Ovary (tissue), 7 donors: ENCODE measurements at regions not wholly inside any gene's neighbourhood (a gene's known extent, or its start where the extent isn't known, plus 50 kb on each side); places are given as distances from the start of the nearest gene placed in this dataset.

ENCODE experiments used
- DNase-seq, 5 donors: peaks; one replicate each; pipeline ENCODE4 v3.0.0-alpha.2; 2019 to 2020
- H3K27ac ChIP-seq, 2 donors: fragments of 200-600 bp; one replicate each; pipeline versions ENCODE4 v1.5.1 to v1.8.0; 2019 to 2022
- H3K27me3 ChIP-seq: fragments of 200-600 bp; one replicate; pipeline ENCODE4 v1.8.0; 2022
- H3K36me3 ChIP-seq: fragments of 200-600 bp; sonication (generic); one replicate; pipeline ENCODE4 v1.5.1; 2019
- H3K4me1 ChIP-seq: one replicate; pipeline ENCODE4 v1.8.1; 2013; ENCODE audit warnings: mild to moderate bottlenecking, moderate library complexity; ENCODE audit not compliant: insufficient read depth
- H3K4me3 ChIP-seq: fragments of 200-600 bp; sonication (generic); one replicate; pipeline ENCODE4 v1.5.1; 2017
- H3K9me3 ChIP-seq, 2 donors: fragments of 200-600 bp in 1 of 2; sonication (generic) in 1 of 2; one replicate each; pipeline versions ENCODE4 v1.5.1 to v1.8.1; 2013 to 2019; ENCODE audit warnings: mild to moderate bottlenecking in 1 of 2, moderate library complexity in 1 of 2
- CTCF ChIP-seq, 3 donors: fragments of 450-650 bp in 2 of 3; fragments of 200-600 bp in 1 of 3; IDR thresholded peaks; one replicate each; pipeline versions ENCODE4 v1.5.1 to v1.8.0; 2016 to 2022; ENCODE audit warnings: antibody characterized with exemption in 3 of 3, mild to moderate bottlenecking in 1 of 3
- EP300 ChIP-seq: sonication (generic); formaldehyde crosslinking; IDR thresholded peaks from one replicate; pipeline ENCODE4 v1.6.1; 2017; ENCODE audit warnings: antibody characterized with exemption
- POLR2A ChIP-seq: fragments of 450-650 bp; IDR thresholded peaks from one replicate; pipeline ENCODE4 v1.6.1; 2017; ENCODE audit warnings: antibody characterized with exemption, mild to moderate bottlenecking, moderate library complexity
- WGBS, 3 donors: extraction: QIAGEN DNeasy Blood & Tissue Kit in 1 of 3; methylation state at CpG; one replicate each; pipeline versions ENCODE4 v1.1.5 to v1.1.7; 2013 to 2017; 5-methylcytosine and 5-hydroxymethylcytosine counted together
- intact Hi-C, 4 donors: fragments of 100-400 bp; cut with DNase I; formaldehyde crosslinking; loops; one replicate each; pipeline versions ENCODE4 v1.11.0 to v1.15.1; 2022 to 2023
- donor health status: DM: no; HTN: no; CAD: no; lungs with moderate emphysema.
- donor health status: DM: no; HTN: no; CAD: no.
- donor health status: Bipolar disorder and iron deficiency.
- donor health status: DM: no; HTN: no; CAD: no.
- donor health status: DM: yes; HTN: yes; CAD: no.

DNA sequence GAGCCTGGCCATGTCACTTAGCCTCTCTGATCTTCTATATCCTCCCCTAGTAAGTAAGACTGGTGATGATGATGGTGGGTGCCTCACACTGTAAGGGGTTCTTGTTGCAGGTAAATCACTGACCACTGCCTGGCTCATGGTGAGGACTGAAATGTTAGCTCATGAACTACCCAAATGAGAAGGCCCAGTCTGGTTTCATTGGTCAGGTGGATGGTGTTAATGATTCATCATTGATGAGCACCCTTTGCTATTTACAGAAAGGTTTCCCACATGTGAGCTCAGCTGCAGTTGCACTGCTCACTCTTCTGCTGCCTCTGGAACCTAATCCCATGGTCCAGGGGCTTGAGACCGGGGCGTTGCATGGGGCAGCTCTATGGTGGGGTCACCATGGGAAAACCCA, 417.7 kb downstream of the PRDM2 start:
- Histone ChIP-seq H3K27ac (no peak overlapping the region), H3K9me3 (no peaks in the 10 kb centered on the region), H3K27me3 (no peaks in the 10 kb centered on the region), H3K4me3 (no peak overlapping the region), H3K36me3 (no peaks in the 10 kb centered on the region), H3K4me1 (no peaks in the 10 kb centered on the region)
- 90 to 96% (median 94%) methylated on average over 2 of the region's 2 CpGs for WGBS, 3 donors
- TF ChIP-seq POLR2A: no peak
- no peak for TF ChIP-seq CTCF (IDR thresholded peaks at IDR 0.05)
- no peak for TF ChIP-seq EP300
- DNase-seq: no peak
- intact Hi-C loops: loop anchor here in 1 of 4 donors (10.0 kb wide), 1 partner anchor 927 kb away; no protein-coding TSS in a partner anchor

DNA sequence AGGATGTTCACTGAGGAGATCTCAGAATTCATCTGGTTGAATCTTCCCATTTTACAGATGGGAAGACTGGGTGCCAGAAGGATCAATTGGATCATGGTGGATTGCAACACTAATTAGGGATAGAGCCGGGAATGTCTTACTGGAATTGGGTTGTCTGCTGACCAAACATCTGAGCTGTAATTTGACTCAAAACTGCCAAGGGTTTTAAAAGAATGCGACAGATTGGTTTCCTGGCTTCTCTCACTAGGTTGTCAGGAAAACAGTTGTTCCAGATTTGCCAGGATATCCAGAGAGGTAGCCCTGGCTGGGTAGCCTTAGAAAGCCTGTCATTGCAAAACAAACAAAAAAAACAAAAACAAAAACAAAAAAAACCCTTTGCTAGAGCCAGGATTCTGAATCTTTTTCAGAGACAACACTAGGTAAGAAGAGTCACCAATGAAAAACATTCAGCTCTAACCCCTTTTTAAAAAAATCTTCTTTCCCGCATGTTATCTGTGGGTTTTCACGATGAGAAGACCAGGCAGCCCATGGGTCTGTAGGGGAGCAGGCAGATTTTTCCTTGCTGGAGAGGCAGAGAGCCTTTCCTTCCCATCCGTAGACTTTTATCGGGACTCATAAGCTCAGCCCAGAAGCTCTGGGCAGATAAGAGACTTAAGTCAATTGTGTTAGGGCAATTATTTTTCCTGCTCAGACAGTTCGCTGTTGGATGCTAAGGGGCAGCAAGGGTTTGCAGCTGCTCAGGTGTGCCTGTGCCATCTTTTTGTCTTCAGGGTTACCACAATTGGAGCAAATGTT, 418.9 kb downstream of the PRDM2 start:
- no peaks in the 10 kb centered on the region for H3K9me3 ChIP-seq
- intact Hi-C loops: loop anchor here in 1 of 4 donors (10.0 kb wide), 1 partner anchor 926 kb away; no protein-coding TSS in a partner anchor
- DNase-seq: no peak
- H3K36me3 ChIP-seq: no peaks in the 10 kb centered on the region
- H3K4me1 ChIP-seq: no peaks in the 10 kb centered on the region
- H3K4me3 ChIP-seq: no peak overlapping the region
- H3K27ac ChIP-seq: no peak overlapping the region
- 39 to 50% (median 40%) methylated on average over 7 of the region's 7 CpGs for WGBS, 3 donors
- TF ChIP-seq EP300 (no peak), CTCF (IDR thresholded peaks at IDR 0.05) (no peak), POLR2A (no peak)
- H3K27me3 ChIP-seq: no peaks in the 10 kb centered on the region

- H3K4me1 ChIP-seq: no peaks in the 10 kb centered on the region
- no peak for TF ChIP-seq POLR2A
- TF ChIP-seq EP300: no peak
- TF ChIP-seq CTCF (IDR thresholded peaks at IDR 0.05): no peak
- no peak overlapping the region for H3K27ac ChIP-seq
- no peak for DNase-seq
- no peaks in the 10 kb centered on the region for H3K9me3 ChIP-seq
- WGBS, 3 donors: 89 to 97% (median 93%) methylated on average over 2 of the region's 2 CpGs
- intact Hi-C loops: no loop called here
- no peaks in the 10 kb centered on the region for H3K27me3 ChIP-seq
- no peak overlapping the region for H3K4me3 ChIP-seq
- no peaks in the 10 kb centered on the region for H3K36me3 ChIP-seq
Observed at GRCh38 chr1:14120895-14121294, 420.9 kb downstream of the PRDM2 start.

GRCh38 chr1:14128096-14128495, 428.1 kb downstream of the PRDM2 start:
- 92 to 100% (median 94%) methylated on average over 1 of the region's 1 CpG for WGBS, 3 donors
- Histone ChIP-seq H3K36me3 (no peaks in the 10 kb centered on the region), H3K9me3 (no peaks in the 10 kb centered on the region), H3K27ac (no peak overlapping the region), H3K4me1 (no peaks in the 10 kb centered on the region), H3K4me3 (no peak overlapping the region), H3K27me3 (no peaks in the 10 kb centered on the region)
- intact Hi-C loops: no loop called here
- TF ChIP-seq CTCF (IDR thresholded peaks at IDR 0.05) (no peak), EP300 (no peak), POLR2A (no peak)
- DNase-seq: no peak
